Inflammatory macrophage treated with lipopolysaccharide for 4 hours (primary cell): ENCODE measurements at regions not wholly inside any gene's neighbourhood (a gene's known extent, or its start where the extent isn't known, plus 50 kb on each side); places are given as distances from the start of the nearest gene placed in this dataset.

ENCODE experiments used
- DNase-seq: peaks from one replicate; pipeline ENCODE4 v3.0.0-alpha.2; 2020

- no peak for DNase-seq
Measured at GRCh38 chr4:178450614-178451013, 1008.4 kb upstream of the AGA start.

DNA sequence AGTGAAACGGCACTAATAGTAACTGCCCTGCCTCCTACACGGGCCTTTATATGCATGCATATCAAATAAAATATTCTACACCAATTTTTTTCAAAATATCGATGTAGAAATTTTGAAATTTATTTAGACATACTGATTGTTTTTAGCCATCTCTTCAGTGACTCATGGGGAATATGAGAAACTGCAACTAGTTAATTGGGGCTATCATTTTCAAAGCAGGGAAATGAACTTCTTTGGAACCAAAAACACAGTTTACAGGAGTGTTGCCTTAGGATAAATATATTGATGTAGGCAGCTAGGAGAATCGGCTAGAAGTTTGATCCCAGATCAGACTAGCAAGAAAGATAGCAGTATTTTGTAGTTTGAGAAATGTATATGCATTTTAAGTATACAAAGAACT is 1010.8 kb upstream of the AGA start:
- DNase-seq = no peak

DNA sequence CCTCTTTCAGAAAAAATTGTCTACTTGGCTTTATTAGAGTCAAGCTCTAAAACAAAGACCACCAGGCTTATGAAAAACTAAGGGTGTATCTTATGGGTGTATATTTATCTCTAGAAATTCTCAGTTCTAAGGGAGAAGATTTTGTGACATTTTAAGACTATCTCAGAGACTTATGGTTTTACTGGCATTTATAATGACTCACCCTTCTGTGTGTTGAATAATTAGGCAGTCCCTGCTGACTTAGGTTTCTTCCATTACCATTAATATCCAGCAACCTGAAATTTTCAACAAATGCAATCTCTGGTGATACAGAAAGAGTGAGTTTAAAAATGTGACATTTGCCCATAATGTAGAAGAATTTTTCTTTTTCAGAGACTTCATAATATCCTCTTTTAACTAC is 1015.0 kb upstream of the AGA start:
- DNase-seq = no peak

DNA sequence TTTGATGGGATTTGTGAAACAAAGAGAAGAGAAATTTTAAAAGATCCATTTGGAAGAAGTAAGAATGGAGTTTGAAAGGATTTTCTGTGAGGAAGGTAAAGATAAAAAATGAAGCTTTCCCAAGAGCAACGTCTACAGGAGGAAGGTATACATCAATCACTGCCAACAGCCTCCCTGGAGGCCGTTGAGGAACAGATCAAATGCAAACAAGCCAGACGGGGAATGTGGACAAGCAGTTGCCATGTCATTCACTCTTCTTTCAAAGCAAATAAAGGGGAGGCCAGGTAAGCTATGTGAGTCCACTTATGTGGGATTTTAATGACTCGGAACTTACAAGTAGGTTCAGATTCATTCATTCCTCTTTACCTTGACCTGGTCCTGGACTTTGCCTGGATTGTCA is 1020.5 kb upstream of the AGA start:
- DNase-seq = no peak

- DNase-seq = no peak
Measured at GRCh38 chr4:178463747-178464146, 1021.5 kb upstream of the AGA start.

DNA sequence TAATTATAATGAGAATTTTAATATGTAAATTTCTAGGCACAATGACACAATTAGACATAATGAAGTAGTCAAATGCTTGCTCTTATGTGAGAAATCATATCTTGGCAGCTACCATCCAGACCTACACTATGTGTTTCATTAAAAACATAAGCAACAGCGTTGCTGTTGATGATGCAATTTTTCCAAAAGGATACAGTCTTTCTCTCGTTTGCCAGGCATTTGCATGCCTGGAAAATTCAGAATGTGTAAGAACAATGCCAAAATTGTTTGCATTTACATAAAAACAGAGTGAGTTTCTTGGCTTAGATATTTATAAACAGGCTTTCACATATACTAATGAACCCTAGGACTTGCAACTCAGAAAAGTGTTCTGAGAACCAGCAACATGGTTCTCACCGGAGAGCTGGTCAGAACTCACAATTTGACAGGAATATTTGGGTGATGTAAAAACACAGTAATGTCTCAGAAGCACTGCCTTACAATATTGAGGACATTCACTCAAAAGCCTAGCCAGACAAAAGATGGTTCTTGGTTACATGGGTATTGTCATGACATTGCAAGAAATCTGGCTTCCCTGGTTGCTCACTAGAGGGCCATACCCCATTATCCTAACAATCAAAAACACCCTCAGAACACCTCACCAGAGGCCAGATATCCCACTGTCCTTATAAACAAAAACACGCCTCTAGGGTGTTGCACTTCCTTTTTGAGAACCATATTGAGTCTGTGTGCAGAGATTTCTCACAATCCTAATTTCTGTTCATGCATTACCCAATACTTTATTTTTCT is 1029.0 kb upstream of the AGA start:
- DNase-seq = no peak

GRCh38 chr4:178471994-178472393 is 1029.8 kb upstream of the AGA start:
- no peak for DNase-seq

- DNase-seq = no peak
Measured at GRCh38 chr4:178480105-178480504, 1037.9 kb upstream of the AGA start.

DNA sequence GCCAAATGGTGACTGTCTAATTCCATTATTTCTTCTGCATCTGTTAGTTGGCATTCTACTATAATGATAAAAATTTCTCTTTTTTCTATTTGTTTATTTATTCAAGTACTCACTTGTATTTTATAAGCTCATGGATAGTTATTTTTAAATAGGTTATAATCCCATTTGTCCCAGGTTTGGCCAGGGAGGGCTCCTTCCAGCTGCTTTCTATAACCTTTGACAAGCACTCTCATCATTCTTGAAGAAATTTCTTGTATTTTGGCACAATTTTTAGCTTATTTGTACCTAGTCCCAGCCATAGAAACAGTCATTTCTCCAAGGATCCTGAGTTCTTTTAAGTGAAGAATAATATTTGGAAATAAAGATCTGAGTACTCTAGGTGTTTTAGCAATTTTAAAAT is 1038.6 kb upstream of the AGA start:
- no peak for DNase-seq

- DNase-seq = no peak
Measured at GRCh38 chr4:178481564-178481963, 1039.3 kb upstream of the AGA start.

GRCh38 chr4:178523038-178523437 is 1080.8 kb upstream of the AGA start:
- DNase-seq = no peak

DNA sequence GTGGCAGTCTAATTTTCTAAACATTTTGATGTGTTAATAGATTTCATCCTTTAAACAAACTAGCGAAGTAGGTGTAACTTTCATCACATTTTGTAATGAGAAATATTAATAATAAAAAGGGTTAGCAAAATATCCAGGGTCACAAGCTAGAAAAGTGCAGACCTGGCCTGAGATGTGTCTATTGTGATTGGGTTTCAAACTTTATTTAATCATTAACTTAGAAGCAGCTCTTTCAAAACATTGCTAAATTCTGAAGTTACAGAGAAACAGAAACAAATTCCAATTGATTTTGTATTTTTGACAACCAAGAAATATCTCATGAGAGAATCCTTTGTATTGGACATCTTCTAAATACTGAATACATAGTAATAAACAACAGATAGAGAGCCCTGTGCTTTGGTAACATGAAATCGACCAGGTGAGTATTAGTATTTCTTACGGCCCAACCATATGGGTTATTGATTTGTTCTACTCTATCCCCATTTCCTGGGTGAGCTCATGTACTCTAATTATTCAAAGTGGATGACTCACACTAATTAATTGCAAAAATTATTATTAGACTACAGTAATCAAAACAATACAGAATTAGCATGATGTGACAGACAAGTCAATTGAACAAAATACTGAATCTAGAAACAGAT is 1093.8 kb upstream of the AGA start:
- no peak for DNase-seq

GRCh38 chr4:178553201-178553600 is 1111.0 kb upstream of the AGA start:
- DNase-seq = no peak

DNA sequence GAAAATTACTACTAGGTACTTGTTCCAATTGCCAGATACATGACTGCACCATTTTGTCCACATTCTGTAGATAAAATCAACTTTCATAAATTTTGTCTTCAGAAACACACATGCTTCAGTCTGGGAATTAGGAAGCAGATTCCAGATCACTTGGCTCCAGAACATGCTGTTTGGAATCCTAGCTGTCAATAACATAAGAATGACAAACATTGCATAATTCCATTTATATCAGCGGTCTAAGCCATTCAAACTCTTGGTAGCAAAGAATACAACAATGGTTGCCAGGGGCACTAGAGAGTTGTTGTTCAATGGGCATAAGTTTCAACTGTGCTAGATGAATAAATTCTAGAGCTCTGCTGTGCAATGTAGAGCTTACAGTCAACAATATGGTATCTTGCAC is 1112.1 kb upstream of the AGA start:
- no peak for DNase-seq

- no peak for DNase-seq
Measured at GRCh38 chr4:178556796-178557195, 1114.6 kb upstream of the AGA start.

DNA sequence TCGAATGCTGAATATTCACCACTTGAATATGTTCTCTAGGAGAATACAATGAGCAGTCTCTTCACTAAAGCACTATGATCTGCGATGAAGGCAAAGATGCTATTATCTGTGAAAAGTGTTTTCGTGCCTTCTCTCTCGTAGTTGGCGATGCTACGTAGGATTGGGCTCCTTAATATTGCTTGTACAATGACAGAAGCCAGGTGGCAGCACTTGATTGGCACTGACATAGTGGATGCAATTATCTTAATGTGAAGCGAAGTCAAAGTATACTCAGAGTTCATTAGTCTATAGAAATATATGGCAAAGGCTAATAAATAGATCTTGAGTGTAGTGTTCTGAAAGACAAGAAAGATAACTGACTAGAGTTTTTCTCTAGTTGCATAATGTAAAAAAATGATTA is 1135.7 kb upstream of the AGA start:
- no peak for DNase-seq

DNA sequence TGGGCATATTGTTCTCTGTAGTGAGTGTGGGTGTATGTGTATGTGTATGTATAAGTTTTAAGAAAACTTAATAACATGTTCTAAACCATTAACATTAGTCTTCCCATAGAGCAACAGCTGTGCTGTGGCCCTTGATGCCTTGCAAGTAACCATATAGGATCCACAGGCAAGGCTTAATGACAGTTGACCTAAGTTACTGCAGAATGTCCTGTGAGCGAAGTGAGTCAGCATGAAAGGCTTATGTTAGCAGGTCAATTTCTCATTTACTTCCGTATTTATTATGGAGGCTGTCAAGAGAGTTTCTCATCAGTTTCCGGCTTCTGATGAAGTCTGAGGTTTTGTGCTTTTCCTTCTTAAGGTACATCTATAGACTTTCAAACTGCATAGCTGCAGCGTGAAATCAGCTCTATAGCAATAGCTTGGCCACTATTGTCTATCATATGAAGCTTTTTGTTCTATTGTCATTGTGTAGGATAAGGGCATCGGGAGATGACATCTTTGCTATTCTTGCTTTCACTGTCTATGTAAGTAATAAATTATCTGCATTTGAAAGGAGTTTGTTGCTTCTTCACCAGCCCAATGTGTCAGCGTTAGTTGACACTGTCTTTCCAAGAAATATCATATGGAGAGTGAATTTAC is 1153.4 kb upstream of the AGA start:
- no peak for DNase-seq

DNA sequence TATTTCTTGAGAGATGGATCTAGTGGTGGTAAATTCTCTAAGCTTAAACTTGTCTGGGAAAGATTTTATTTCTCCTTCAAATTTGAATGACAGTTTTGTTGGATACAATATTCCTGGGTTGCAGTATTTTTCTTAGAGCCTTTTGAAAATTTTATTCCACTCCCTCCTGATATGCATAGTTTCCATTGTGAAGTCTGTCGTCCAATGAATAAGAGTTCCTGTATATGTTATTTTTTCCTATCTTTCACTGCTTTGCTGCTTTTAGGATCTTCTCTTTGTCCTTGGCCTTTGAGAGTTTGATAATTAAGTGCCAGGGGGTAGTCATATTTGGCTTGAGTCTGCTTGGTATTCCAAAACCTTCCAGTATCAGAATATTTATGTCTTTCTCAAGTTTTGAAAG is 1156.4 kb upstream of the AGA start:
- DNase-seq = no peak

GRCh38 chr4:178599521-178599920 is 1157.3 kb upstream of the AGA start:
- DNase-seq = no peak

DNA sequence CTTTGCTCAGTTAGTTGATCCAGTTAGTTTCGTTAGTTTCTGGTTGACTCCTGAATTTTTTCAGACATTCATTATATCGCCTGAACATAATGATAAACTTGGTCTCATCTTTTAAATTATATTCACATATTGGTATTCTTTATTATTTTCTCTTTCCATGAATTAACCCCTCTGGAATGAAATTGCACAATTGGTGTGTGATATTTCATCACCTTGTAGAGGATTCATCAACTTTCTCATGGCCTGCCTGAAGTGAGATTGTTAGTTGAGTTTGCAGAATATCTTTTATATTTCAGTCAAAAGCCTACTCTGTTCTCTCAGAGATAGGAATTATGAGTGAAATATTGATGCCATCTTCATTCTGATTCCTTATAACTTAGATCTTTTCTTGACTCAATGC is 1160.6 kb upstream of the AGA start:
- no peak for DNase-seq

- no peak for DNase-seq
Measured at GRCh38 chr4:178611062-178611461, 1168.8 kb upstream of the AGA start.

DNA sequence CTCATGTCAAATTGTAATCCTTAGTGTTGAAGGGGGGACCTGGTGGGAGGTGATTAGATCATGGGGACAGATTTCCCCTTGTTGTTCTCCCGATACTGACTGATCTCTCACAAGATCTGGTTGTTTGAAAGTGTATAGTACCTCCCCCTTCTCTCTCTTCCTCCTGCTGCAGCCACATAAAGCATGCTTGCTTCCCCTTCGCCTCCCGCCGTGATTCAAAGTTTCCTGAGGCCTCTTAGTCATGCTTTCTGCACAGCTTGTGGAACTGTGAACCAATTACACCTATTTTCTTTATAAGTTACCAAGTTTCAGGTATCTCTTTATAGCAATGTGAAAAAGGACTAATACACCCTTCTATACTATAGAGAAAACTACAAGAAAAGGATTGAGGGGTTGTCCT is 1170.5 kb upstream of the AGA start:
- no peak for DNase-seq

DNA sequence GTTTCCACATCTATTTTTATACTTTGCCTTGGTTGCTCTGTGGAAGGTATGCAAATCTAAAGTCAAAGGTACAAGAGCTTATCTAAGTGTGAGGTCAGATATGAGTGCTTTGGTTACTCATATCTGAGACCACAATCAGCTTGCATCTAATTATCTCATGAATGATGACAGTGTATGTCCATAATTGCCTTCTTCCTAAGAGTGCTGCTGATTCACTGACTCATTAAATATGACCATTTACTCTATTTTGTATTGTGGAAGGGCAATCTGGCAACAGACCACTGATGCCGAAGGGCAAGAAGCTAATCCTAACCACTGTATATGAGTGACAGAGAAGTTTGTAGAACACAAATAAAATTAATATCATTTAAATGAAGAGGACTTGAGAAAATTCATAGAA is 1190.2 kb upstream of the AGA start:
- no peak for DNase-seq

DNA sequence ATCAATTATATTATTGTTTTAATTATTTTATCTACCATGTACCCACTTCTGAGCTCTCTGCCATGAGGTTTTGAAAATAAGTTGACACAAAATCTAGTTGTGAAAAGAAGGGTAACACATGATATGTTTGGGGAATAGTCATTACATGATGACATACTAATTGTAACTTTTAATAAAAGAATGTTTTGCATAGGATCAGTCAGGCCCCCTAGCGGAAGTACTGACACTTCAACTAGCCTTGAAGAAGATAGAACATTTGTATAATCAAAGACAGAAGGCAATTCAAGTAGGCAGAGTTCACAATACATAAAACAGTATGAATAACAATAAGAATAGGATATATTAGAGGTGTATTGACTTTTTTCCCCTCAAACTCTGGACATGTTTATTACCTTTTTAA is 1191.0 kb upstream of the AGA start:
- DNase-seq = no peak
